ENCODE measurements at regions not wholly inside any gene's neighbourhood (a gene's known extent, or its start where the extent isn't known, plus 50 kb on each side); places are given as distances from the start of the nearest gene placed in this dataset.

DNA sequence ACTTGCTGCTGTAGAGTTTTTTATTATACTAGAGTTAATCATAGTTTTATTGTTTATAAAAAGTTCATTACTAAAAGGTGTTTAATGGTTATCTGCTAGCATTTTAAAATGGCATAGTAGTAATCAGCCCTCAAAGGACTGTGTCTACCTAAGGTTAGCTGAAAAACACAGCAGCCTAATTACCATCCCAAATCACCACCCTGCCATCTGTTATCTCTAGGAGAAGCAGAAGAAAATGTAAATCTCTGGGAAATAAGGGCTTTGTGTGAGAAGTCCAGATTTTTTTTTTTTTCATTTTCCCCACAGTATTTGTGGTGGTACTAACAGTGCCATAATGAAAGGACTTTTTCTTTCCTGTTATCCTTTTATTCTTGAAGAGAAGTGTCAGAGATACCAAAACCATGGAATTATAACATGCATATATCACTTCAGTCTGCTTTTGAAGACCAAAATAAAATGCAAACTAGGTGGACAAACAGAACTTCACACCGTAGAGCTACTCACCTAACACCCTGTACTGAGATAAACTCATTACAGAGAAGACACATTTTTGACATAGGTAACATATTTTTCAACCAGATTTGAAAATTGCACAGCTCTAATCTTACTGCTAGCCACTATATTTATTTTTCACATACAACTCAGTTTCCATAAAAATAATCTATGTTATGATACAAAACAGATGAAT, 876.2 kb downstream of the C12orf50 start:
- TF ChIP-seq, protein P1, sequence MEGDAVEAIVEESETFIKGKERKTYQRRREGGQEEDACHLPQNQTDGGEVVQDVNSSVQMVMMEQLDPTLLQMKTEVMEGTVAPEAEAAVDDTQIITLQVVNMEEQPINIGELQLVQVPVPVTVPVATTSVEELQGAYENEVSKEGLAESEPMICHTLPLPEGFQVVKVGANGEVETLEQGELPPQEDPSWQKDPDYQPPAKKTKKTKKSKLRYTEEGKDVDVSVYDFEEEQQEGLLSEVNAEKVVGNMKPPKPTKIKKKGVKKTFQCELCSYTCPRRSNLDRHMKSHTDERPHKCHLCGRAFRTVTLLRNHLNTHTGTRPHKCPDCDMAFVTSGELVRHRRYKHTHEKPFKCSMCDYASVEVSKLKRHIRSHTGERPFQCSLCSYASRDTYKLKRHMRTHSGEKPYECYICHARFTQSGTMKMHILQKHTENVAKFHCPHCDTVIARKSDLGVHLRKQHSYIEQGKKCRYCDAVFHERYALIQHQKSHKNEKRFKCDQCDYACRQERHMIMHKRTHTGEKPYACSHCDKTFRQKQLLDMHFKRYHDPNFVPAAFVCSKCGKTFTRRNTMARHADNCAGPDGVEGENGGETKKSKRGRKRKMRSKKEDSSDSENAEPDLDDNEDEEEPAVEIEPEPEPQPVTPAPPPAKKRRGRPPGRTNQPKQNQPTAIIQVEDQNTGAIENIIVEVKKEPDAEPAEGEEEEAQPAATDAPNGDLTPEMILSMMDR (IDR thresholded peaks at IDR 0.05; ENCODE audit: low read depth, low read length, poor library complexity, severe bottlenecking), result no peak
- no peak for TF ChIP-seq EZH2phosphoT487 (IDR thresholded peaks at IDR 0.05; ENCODE audit: borderline replicate concordance, low read length)

All from DOHH2 (cell line).